ENCODE measurements at regions not wholly inside any gene's neighbourhood (a gene's known extent, or its start where the extent isn't known, plus 50 kb on each side); places are given as distances from the start of the nearest gene placed in this dataset.
"Not testable (repeated sequence)": the region's sequence is repeated elsewhere in the genome, so short reads cannot be mapped to it uniquely, and the experiment has no call there.

DNA sequence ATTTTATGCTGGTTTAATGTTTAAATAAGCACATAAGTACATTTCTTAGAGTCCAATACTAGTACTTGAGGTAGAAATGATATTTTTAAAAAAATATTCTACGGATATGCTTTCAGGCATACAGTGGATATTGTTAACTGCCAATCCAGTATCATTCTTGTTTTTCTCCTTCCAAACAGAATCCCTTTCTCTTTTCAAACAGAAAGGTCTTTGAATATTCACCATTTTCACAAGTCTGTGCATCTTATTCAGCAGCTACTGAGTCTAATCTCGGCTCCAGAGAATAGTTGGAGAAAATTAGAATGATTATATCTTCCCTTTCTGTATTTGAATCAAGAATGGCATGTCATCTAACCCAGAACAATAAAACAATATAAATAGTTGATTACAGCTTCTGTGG is 174.5 kb downstream of the GOLGA6L6 start:
- ATAC-seq, result no peak
- no peak overlapping the region for H3K27ac ChIP-seq (ENCODE audit: low read length)
- CTCF ChIA-PET, result no interaction called here

DNA sequence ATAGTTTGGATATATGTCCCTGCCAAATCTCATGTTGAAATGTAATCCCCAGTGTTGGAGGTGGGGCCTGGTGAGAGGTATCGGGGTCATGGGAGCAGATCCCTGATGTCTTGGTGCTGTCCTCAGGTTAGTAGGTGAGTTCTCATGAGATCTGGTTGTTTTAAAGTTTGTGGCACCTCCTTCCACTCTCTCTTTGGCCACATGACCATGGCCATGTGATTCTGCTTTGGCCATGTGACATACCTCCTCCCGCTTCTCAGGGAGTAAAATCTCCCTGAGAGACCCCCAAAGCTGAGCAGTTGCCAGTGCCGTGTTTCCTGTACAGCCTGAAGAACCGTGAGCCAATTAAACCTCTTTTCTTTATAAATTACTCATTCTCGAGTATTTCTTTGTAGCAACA is 178.0 kb downstream of the GOLGA6L6 start:
- H3K9me3 ChIP-seq (ENCODE audit: low read length), result peaks cover 26% of the 10 kb centered on the region; the same call in 1 of the 2 replicates
- H3K4me1 ChIP-seq (ENCODE audit: insufficient read depth, low read length); H4K20me1 ChIP-seq (ENCODE audit: low read length); H3K4me2 ChIP-seq (ENCODE audit: low read length); H3K36me3 ChIP-seq (ENCODE audit: low read depth, low read length); ATAC-seq; H3K79me2 ChIP-seq (ENCODE audit: low read length); intact Hi-C loops (cut with micrococcal nuclease); CTCF ChIA-PET; H3F3A ChIP-seq (ENCODE audit: low read length, unreplicated experiment); H2AFZ ChIP-seq (ENCODE audit: low read length); H3K9me2 ChIP-seq (replicated peaks; ENCODE audit: low read length); H3K9ac ChIP-seq (ENCODE audit: low read length); H3K27ac ChIP-seq (ENCODE audit: low read length); H3K4me3 ChIP-seq (ENCODE audit: low read length); POLR2A ChIA-PET (ENCODE audit: unreplicated experiment); H3K27me3 ChIP-seq (ENCODE audit: low read length); BruUV-seq (replicated peaks); DNase-seq: not testable (repeated sequence)

More for the DNA sequence above, 174.5 kb downstream of the GOLGA6L6 start:
- no peak overlapping the region for H3K4me2 ChIP-seq (ENCODE audit: low read length)
- no peak overlapping the region for H3K9ac ChIP-seq (ENCODE audit: low read length)
- H2AFZ ChIP-seq (ENCODE audit: low read length), result no peak overlapping the region
- POLR2A ChIA-PET (ENCODE audit: unreplicated experiment), result no interaction called here
- intact Hi-C loops (cut with micrococcal nuclease), result no loop called here
- H4K20me1 ChIP-seq (ENCODE audit: low read length), result no peaks in the 10 kb centered on the region
- no peaks in the 10 kb centered on the region for H3K9me2 ChIP-seq (replicated peaks; ENCODE audit: low read length)
- no peaks in the 10 kb centered on the region for H3K27me3 ChIP-seq (ENCODE audit: low read length)
- TF ChIP-seq EZH2phosphoT487 (IDR thresholded peaks at IDR 0.05; ENCODE audit: borderline replicate concordance, low read length) (no peak), EZH2 (IDR thresholded peaks at IDR 0.05; ENCODE audit: low read length, unreplicated experiment) (no peak)
- TF ChIP-seq, protein P1, sequence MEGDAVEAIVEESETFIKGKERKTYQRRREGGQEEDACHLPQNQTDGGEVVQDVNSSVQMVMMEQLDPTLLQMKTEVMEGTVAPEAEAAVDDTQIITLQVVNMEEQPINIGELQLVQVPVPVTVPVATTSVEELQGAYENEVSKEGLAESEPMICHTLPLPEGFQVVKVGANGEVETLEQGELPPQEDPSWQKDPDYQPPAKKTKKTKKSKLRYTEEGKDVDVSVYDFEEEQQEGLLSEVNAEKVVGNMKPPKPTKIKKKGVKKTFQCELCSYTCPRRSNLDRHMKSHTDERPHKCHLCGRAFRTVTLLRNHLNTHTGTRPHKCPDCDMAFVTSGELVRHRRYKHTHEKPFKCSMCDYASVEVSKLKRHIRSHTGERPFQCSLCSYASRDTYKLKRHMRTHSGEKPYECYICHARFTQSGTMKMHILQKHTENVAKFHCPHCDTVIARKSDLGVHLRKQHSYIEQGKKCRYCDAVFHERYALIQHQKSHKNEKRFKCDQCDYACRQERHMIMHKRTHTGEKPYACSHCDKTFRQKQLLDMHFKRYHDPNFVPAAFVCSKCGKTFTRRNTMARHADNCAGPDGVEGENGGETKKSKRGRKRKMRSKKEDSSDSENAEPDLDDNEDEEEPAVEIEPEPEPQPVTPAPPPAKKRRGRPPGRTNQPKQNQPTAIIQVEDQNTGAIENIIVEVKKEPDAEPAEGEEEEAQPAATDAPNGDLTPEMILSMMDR (conservative IDR thresholded peaks at IDR 0.05; ENCODE audit: low read depth, low read length), result no peak
- H3K4me1 ChIP-seq (ENCODE audit: insufficient read depth, low read length), result no peaks in the 10 kb centered on the region
- no peaks in the 10 kb centered on the region for H3K36me3 ChIP-seq (ENCODE audit: low read depth, low read length)
- H3K79me2 ChIP-seq (ENCODE audit: low read length), result no peaks in the 10 kb centered on the region
- BruUV-seq (replicated peaks), result no TSS peak
- H3K9me3 ChIP-seq (ENCODE audit: low read length), result peaks cover 26% of the 10 kb centered on the region
- no peak overlapping the region for H3K4me3 ChIP-seq (ENCODE audit: low read length)
- no peak for DNase-seq
- no peaks in the 10 kb centered on the region for H3F3A ChIP-seq (ENCODE audit: low read length, unreplicated experiment)

DNA sequence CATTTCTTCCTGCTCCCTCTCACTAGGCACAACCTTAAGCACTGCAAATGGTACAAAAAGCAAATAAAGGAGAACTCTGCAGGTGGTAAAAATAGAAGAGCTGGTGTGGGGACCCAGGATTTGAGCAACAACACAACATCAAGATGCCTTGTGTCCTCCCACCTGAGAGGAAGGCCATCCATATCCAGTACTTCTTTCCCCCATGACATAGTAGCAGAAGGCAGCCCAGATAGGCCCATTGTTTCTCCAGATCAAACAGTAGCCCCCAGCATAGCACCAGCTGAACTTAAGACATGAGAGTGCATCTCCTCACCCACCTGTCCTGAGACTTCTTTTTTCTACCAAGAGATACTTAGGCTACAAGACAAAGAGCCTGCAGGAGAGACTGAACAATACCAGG is 180.5 kb downstream of the GOLGA6L6 start:
- intact Hi-C loops (cut with micrococcal nuclease), result no loop called here
- ATAC-seq (no peak), DNase-seq (no peak)
- Histone ChIP-seq H3K4me3 (ENCODE audit: low read length) (no peak overlapping the region), H3K36me3 (ENCODE audit: low read depth, low read length) (no peaks in the 10 kb centered on the region), H2AFZ (ENCODE audit: low read length) (no peak overlapping the region), H3K4me1 (ENCODE audit: insufficient read depth, low read length) (no peaks in the 10 kb centered on the region), H3K27me3 (ENCODE audit: low read length) (no peaks in the 10 kb centered on the region), H3K9me2 (replicated peaks; ENCODE audit: low read length) (no peaks in the 10 kb centered on the region), H3F3A (ENCODE audit: low read length, unreplicated experiment) (no peaks in the 10 kb centered on the region), H3K4me2 (ENCODE audit: low read length) (no peak overlapping the region), H3K9me3 (ENCODE audit: low read length) (peaks cover 19% of the 10 kb centered on the region; the same call in 1 of the 2 replicates), H3K9ac (ENCODE audit: low read length) (no peak overlapping the region), H4K20me1 (ENCODE audit: low read length) (no peaks in the 10 kb centered on the region), H3K79me2 (ENCODE audit: low read length) (no peaks in the 10 kb centered on the region), H3K27ac (ENCODE audit: low read length) (no peak overlapping the region)
- TF ChIP-seq, protein P1 (conservative IDR thresholded peaks at IDR 0.05; ENCODE audit: low read depth, low read length), result no peak
- TF ChIP-seq EZH2 (IDR thresholded peaks at IDR 0.05; ENCODE audit: low read length, unreplicated experiment) (no peak), EZH2phosphoT487 (IDR thresholded peaks at IDR 0.05; ENCODE audit: borderline replicate concordance, low read length) (no peak)
- BruUV-seq (replicated peaks), result no TSS peak
- ChIA-PET CTCF (no interaction called here), POLR2A (ENCODE audit: unreplicated experiment) (no interaction called here)
